HEK293 (cell line): ENCODE measurements at regions not wholly inside any gene's neighbourhood (a gene's known extent, or its start where the extent isn't known, plus 50 kb on each side); places are given as distances from the start of the nearest gene placed in this dataset.

Experiments used
- BCL11B ChIP-seq: fragments of 450-650 bp; formaldehyde crosslinking; IDR thresholded peaks from 2 replicates; pipeline ENCODE4 v1.5.1; 2016; ENCODE audit warnings: low read depth, missing biosample characterization, missing genetic modification characterization
- CTCF ChIP-seq: fragments of 450-650 bp; formaldehyde crosslinking; IDR thresholded peaks from 2 replicates; pipeline ENCODE4 v1.5.1; 2016; ENCODE audit warnings: missing biosample characterization, missing genetic modification characterization
- MEIS1 ChIP-seq: sonication (generic); formaldehyde crosslinking; IDR thresholded peaks from 2 replicates; pipeline ENCODE4 v1.8.1; 2022; ENCODE audit warnings: missing genetic modification reagents, mild to moderate bottlenecking, borderline replicate concordance
- REPIN1 ChIP-seq: fragments of 450-650 bp; formaldehyde crosslinking; IDR thresholded peaks from 2 replicates; pipeline ENCODE4 v1.5.1; 2017; ENCODE audit warnings: missing biosample characterization, missing genetic modification characterization, low read depth
- SCRT1 ChIP-seq: fragments of 450-650 bp; formaldehyde crosslinking; IDR thresholded peaks from 2 replicates; pipeline ENCODE4 v1.5.1; 2016; ENCODE audit warnings: missing biosample characterization, missing genetic modification characterization, borderline replicate concordance
- ZBTB10 ChIP-seq: fragments of 450-650 bp; formaldehyde crosslinking; IDR thresholded peaks from 2 replicates; pipeline ENCODE4 v1.5.1; 2016; ENCODE audit warnings: missing biosample characterization, missing genetic modification characterization
- ZEB2 ChIP-seq: fragments of 450-650 bp; formaldehyde crosslinking; IDR thresholded peaks from 2 replicates; pipeline ENCODE4 v1.5.1; 2016; ENCODE audit warnings: missing biosample characterization, missing genetic modification characterization
- ZNF19 ChIP-seq: fragments of 450-650 bp; formaldehyde crosslinking; IDR thresholded peaks from 2 replicates; pipeline ENCODE4; 2016; ENCODE audit warnings: missing biosample characterization, missing genetic modification characterization, low read depth
- ZNF311 ChIP-seq: fragments of 450-650 bp; formaldehyde crosslinking; IDR thresholded peaks from 2 replicates; pipeline ENCODE4 v1.5.1; 2017; ENCODE audit warnings: missing biosample characterization, missing genetic modification characterization, borderline replicate concordance
- ZNF704 ChIP-seq: fragments of 450-650 bp; formaldehyde crosslinking; IDR thresholded peaks from 2 replicates; pipeline ENCODE4 v1.5.1; 2016; ENCODE audit warnings: missing biosample characterization, missing genetic modification characterization
- TF ChIP-seq, protein P1 (sequence below): fragments of 450-650 bp; formaldehyde crosslinking; IDR thresholded peaks from 2 replicates; pipeline ENCODE4 v1.5.1; 2016; ENCODE audit warnings: missing biosample characterization, missing genetic modification characterization, low read depth
- TF ChIP-seq, protein P2 (sequence below): fragments of 450-650 bp; formaldehyde crosslinking; IDR thresholded peaks from 2 replicates; pipeline ENCODE4 v1.5.1; 2016; ENCODE audit warnings: missing biosample characterization, missing genetic modification characterization
- TF ChIP-seq, protein P3 (sequence below): fragments of 450-650 bp; formaldehyde crosslinking; IDR thresholded peaks from 2 replicates; pipeline ENCODE4 v1.5.1; 2016; ENCODE audit warnings: missing biosample characterization, missing genetic modification characterization

DNA sequence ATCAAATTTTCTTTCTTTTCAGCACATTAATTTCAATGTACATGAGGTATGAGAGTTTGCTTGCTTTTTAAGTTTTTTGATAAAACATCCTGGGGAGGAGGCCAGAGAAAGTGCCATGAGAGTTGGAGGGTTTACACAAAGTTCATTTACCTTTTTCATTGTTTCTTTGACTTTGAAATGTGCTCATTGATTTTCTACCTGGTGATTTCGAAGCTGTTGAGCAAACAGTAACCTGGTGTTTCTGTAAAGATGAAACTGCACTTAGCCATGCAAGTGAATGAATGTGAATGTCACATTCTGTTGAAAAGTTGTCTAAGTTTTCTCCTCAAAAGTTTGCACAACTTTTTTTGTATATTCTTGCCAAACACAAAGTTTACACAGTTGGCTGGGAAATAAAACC is 797.0 kb downstream of the METTL4 start:
- no peak for TF ChIP-seq ZBTB10 (tag by site-specific recombination)
- TF ChIP-seq ZNF704 (tag by site-specific recombination): no peak
- no peak for TF ChIP-seq ZNF19 (tag by site-specific recombination)
- no peak for TF ChIP-seq CTCF
- no peak for TF ChIP-seq MEIS1 (CRISPR knock-in tag)
- TF ChIP-seq, protein P1, sequence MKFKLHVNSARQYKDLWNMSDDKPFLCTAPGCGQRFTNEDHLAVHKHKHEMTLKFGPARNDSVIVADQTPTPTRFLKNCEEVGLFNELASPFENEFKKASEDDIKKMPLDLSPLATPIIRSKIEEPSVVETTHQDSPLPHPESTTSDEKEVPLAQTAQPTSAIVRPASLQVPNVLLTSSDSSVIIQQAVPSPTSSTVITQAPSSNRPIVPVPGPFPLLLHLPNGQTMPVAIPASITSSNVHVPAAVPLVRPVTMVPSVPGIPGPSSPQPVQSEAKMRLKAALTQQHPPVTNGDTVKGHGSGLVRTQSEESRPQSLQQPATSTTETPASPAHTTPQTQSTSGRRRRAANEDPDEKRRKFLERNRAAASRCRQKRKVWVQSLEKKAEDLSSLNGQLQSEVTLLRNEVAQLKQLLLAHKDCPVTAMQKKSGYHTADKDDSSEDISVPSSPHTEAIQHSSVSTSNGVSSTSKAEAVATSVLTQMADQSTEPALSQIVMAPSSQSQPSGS: no peak
- no peak for TF ChIP-seq REPIN1
- no peak for TF ChIP-seq ZEB2 (tag by site-specific recombination)
- TF ChIP-seq, protein P2, sequence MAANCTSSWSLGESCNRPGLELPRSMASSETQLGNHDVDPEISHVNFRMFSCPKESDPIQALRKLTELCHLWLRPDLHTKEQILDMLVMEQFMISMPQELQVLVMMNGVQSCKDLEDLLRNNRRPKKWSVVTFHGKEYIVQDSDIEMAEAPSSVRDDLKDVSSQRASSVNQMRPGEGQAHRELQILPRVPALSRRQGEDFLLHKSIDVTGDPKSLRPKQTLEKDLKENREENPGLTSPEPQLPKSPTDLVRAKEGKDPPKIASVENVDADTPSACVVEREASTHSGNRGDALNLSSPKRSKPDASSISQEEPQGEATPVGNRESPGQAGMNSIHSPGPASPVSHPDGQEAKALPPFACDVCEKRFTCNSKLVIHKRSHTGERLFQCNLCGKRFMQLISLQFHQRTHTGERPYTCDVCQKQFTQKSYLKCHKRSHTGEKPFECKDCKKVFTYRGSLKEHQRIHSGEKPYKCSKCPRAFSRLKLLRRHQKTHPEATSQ (tag by site-specific recombination): no peak
- TF ChIP-seq SCRT1 (tag by site-specific recombination): no peak
- TF ChIP-seq ZNF311 (tag by site-specific recombination): no peak
- TF ChIP-seq, protein P3, sequence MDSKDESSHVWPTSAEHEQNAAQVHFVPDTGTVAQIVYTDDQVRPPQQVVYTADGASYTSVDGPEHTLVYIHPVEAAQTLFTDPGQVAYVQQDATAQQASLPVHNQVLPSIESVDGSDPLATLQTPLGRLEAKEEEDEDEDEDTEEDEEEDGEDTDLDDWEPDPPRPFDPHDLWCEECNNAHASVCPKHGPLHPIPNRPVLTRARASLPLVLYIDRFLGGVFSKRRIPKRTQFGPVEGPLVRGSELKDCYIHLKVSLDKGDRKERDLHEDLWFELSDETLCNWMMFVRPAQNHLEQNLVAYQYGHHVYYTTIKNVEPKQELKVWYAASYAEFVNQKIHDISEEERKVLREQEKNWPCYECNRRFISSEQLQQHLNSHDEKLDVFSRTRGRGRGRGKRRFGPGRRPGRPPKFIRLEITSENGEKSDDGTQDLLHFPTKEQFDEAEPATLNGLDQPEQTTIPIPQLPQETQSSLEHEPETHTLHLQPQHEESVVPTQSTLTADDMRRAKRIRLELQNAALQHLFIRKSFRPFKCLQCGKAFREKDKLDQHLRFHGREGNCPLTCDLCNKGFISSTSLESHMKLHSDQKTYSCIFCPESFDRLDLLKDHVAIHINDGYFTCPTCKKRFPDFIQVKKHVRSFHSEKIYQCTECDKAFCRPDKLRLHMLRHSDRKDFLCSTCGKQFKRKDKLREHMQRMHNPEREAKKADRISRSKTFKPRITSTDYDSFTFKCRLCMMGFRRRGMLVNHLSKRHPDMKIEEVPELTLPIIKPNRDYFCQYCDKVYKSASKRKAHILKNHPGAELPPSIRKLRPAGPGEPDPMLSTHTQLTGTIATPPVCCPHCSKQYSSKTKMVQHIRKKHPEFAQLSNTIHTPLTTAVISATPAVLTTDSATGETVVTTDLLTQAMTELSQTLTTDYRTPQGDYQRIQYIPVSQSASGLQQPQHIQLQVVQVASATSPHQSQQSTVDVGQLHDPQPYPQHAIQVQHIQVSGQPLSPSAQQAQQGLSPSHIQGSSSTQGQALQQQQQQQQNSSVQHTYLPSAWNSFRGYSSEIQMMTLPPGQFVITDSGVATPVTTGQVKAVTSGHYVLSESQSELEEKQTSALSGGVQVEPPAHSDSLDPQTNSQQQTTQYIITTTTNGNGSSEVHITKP (tag by site-specific recombination): no peak
- no peak for TF ChIP-seq BCL11B (tag by site-specific recombination)
